ENCODE measurements at regions not wholly inside any gene's neighbourhood (a gene's known extent, or its start where the extent isn't known, plus 50 kb on each side); places are given as distances from the start of the nearest gene placed in this dataset.

- no peaks in the 10 kb centered on the region for H3K79me2 ChIP-seq (ENCODE audit: insufficient read depth, low read length)
- ChIA-PET POLR2A (no interaction called here), CTCF (ENCODE audit: low intra/inter-chr PET ratio, low total read pairs) (no interaction called here)
- no peak for TF ChIP-seq CREB1 (IDR thresholded peaks at IDR 0.05)
- no peak for TF ChIP-seq CREB1 (CRISPR knock-in tag; IDR thresholded peaks at IDR 0.05)
- no peak for TF ChIP-seq RORA (CRISPR knock-in tag; IDR thresholded peaks at IDR 0.05)
- no peak for TF ChIP-seq KAT2B (IDR thresholded peaks at IDR 0.05; ENCODE audit: borderline replicate concordance, low read depth, low read length)
- no peak for TF ChIP-seq PHF5A (CRISPR knock-in tag; IDR thresholded peaks at IDR 0.05; ENCODE audit: low read depth, unreplicated experiment)
- no peak for TF ChIP-seq MIER2 (CRISPR knock-in tag; IDR thresholded peaks at IDR 0.05)
- no peak for TF ChIP-seq PHF8 (CRISPR knock-in tag; IDR thresholded peaks at IDR 0.05)
- no peak for TF ChIP-seq TEAD2 (CRISPR knock-in tag; IDR thresholded peaks at IDR 0.05)
- TF ChIP-seq ZNF17 (CRISPR knock-in tag; IDR thresholded peaks at IDR 0.05), result no peak
- TF ChIP-seq ATF1 (CRISPR knock-in tag; IDR thresholded peaks at IDR 0.05), result no peak
- no peak for TF ChIP-seq SIX1 (CRISPR knock-in tag; IDR thresholded peaks at IDR 0.05; ENCODE audit: borderline replicate concordance)
- no peak for TF ChIP-seq MXD4 (CRISPR knock-in tag; IDR thresholded peaks at IDR 0.05)
- TF ChIP-seq NONO (IDR thresholded peaks at IDR 0.05), result no peak
- no peak for TF ChIP-seq NONO (CRISPR knock-in tag; conservative IDR thresholded peaks at IDR 0.05)
- TF ChIP-seq, protein P1, sequence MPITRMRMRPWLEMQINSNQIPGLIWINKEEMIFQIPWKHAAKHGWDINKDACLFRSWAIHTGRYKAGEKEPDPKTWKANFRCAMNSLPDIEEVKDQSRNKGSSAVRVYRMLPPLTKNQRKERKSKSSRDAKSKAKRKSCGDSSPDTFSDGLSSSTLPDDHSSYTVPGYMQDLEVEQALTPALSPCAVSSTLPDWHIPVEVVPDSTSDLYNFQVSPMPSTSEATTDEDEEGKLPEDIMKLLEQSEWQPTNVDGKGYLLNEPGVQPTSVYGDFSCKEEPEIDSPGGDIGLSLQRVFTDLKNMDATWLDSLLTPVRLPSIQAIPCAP (CRISPR knock-in tag; IDR thresholded peaks at IDR 0.05; ENCODE audit: low read depth), result no peak
- no peaks in the 10 kb centered on the region; a peak in 1 of 5 replicates for H3K27me3 ChIP-seq (ENCODE audit: control insufficient read depth in 1 of 2, insufficient read depth in 2 of 2, low read length in 2 of 2)
- FAIRE-seq (no peak), ATAC-seq (no peak), DNase-seq (ENCODE audit: low spot score) (no peak)
- BruUV-seq (replicated peaks), result no TSS peak
- no peaks in the 10 kb centered on the region for H3K9me3 ChIP-seq (ENCODE audit: low read length)
- H2AFZ ChIP-seq (ENCODE audit: low read length), result no peak overlapping the region
- H3K36me3 ChIP-seq (replicated peaks in 1 of 2; ENCODE audit: control insufficient read depth in 1 of 2, insufficient read depth in 2 of 2, low read length in 2 of 2), result no peaks in the 10 kb centered on the region
- no peak overlapping the region for H3K4me3 ChIP-seq (replicated peaks in 1 of 3; ENCODE audit: insufficient read depth in 1 of 3, low read depth in 2 of 3, low read length in 3 of 3)
- no peaks in the 10 kb centered on the region for H3K4me1 ChIP-seq (ENCODE audit: insufficient read depth, low read length)
- H3K4me2 ChIP-seq (ENCODE audit: low read depth, low read length), result no peak overlapping the region
- no peak overlapping the region for H3K27ac ChIP-seq (ENCODE audit: extremely low read length, insufficient read depth, low read length)
- intact Hi-C loops (cut with micrococcal nuclease; ENCODE audit: unreplicated experiment), result no loop called here
- no peak overlapping the region for H3K9ac ChIP-seq (ENCODE audit: insufficient read depth, low read depth, low read length)
- H4K20me1 ChIP-seq (ENCODE audit: insufficient read depth, low read length), result no peaks in the 10 kb centered on the region
- in situ Hi-C loops (cut with HindIII; ENCODE audit: extremely low pct_ligation_motif_present, low pct_unique_long_range_greater_than_20kb), result no loop called here
Observed at GRCh38 chr4:38577462-38577861, 86.5 kb upstream of the KLF3 start.
